PC-3 (cell line): ENCODE measurements at regions not wholly inside any gene's neighbourhood (a gene's known extent, or its start where the extent isn't known, plus 50 kb on each side); places are given as distances from the start of the nearest gene placed in this dataset.
A peak's percentile ranks its signal among the peaks of the same experiment; 100 is the strongest.

Source experiments
- ATAC-seq: fragments of 200-7000 bp; cut with Tn5 transposase; 2 replicates; pipeline ENCODE4 v1.9.1; 2020; ENCODE audit warnings: mild to moderate bottlenecking, moderate library complexity
- BruUV-seq: library from RNA; stranded (reverse); fragments of 400-500 nt; replicated peaks from 2 replicates; lab custom pipeline; 2021; lab: Mats Ljungman, UMichigan
- CTCF ChIA-PET: fragments of 300-600 bp; sonication (Branson Sonifier 250); formaldehyde crosslinking; loops from one replicate; lab custom pipeline; 2022; ENCODE audit warnings: antibody characterized with exemption; lab: Charles Lee
- POLR2A ChIA-PET: fragments of 300-600 bp; sonication (Branson Sonifier 250); formaldehyde crosslinking; loops from one replicate; lab custom pipeline; 2022; ENCODE audit warnings: antibody characterized with exemption; ENCODE audit not compliant: unreplicated experiment; lab: Charles Lee
- DNase-seq: peaks from one replicate; pipeline ENCODE4 v3.0.0-alpha.2; 2015
- H2AFZ ChIP-seq: fragments of 300-600 bp; sonication (generic); 2 replicates; pipeline ENCODE4 v1.6.0; 2016; ENCODE audit warnings: antibody characterized with exemption, low read length
- H3F3A ChIP-seq: fragments of 300-600 bp; sonication (generic); one replicate; pipeline ENCODE4 v1.6.0; 2017; ENCODE audit warnings: antibody characterized with exemption, low read length, control low read depth, mild to moderate bottlenecking; ENCODE audit not compliant: unreplicated experiment
- H3K27ac ChIP-seq: fragments of 300-600 bp; sonication (generic); 2 replicates; pipeline ENCODE4 v1.5.1; 2016; ENCODE audit warnings: mild to moderate bottlenecking, low read length
- H3K27me3 ChIP-seq: fragments of 300-600 bp; sonication (generic); 2 replicates; pipeline ENCODE4 v1.6.1; 2016; ENCODE audit warnings: low read length, mixed read lengths
- H3K36me3 ChIP-seq: fragments of 300-600 bp; sonication (generic); 2 replicates; pipeline ENCODE4 v1.6.1; 2016; ENCODE audit warnings: low read depth, mixed run types, low read length, mixed read lengths
- H3K4me1 ChIP-seq: fragments of 300-600 bp; sonication (generic); 2 replicates; pipeline ENCODE4 v1.5.1; 2016; ENCODE audit warnings: low read length; ENCODE audit not compliant: insufficient read depth
- H3K4me2 ChIP-seq: fragments of 300-600 bp; sonication (generic); 2 replicates; pipeline ENCODE4 v1.6.0; 2016; ENCODE audit warnings: low read length
- H3K4me3 ChIP-seq: fragments of 300-600 bp; sonication (generic); 2 replicates; pipeline ENCODE4 v1.5.1; 2016; ENCODE audit warnings: mild to moderate bottlenecking, low read length, mixed read lengths
- H3K79me2 ChIP-seq: fragments of 300-600 bp; sonication (generic); 2 replicates; pipeline ENCODE4 v1.6.1; 2017; ENCODE audit warnings: low read length, mixed read lengths
- H3K9ac ChIP-seq: fragments of 300-600 bp; sonication (generic); 2 replicates; pipeline ENCODE4 v1.6.0; 2016; ENCODE audit warnings: mild to moderate bottlenecking, low read length
- H3K9me2 ChIP-seq: fragments of 300-600 bp; sonication (generic); replicated peaks from 2 replicates; pipeline ENCODE4 v1.6.1; 2016; ENCODE audit warnings: mixed run types, low read length, mixed read lengths
- H3K9me3 ChIP-seq: fragments of 300-600 bp; sonication (generic); 2 replicates; pipeline ENCODE4 v1.6.1; 2016; ENCODE audit warnings: low read length, mixed read lengths
- H4K20me1 ChIP-seq: fragments of 300-600 bp; sonication (generic); 2 replicates; pipeline ENCODE4 v1.6.1; 2016; ENCODE audit warnings: low read length, mixed read lengths
- EZH2 ChIP-seq: fragments of 300-600 bp; sonication (generic); IDR thresholded peaks from one replicate; pipeline ENCODE4 v1.6.1; 2017; ENCODE audit warnings: antibody characterized with exemption, mild to moderate bottlenecking, low read length; ENCODE audit not compliant: unreplicated experiment
- EZH2phosphoT487 ChIP-seq: fragments of 300-600 bp; sonication (generic); IDR thresholded peaks from 2 replicates; pipeline ENCODE4 v1.6.1; 2018; ENCODE audit warnings: mild to moderate bottlenecking, antibody characterized with exemption, low read length, borderline replicate concordance
- intact Hi-C: fragments of 100-400 bp; cut with micrococcal nuclease; formaldehyde crosslinking; loops from 2 replicates; pipeline ENCODE4 v1.9.0; 2023
- TF ChIP-seq, protein P1 (sequence below): fragments of 300-600 bp; sonication (generic); conservative IDR thresholded peaks from 2 replicates; pipeline ENCODE4 v1.5.1; 2017; ENCODE audit warnings: antibody characterized with exemption, low read depth, mild to moderate bottlenecking, low read length

DNA sequence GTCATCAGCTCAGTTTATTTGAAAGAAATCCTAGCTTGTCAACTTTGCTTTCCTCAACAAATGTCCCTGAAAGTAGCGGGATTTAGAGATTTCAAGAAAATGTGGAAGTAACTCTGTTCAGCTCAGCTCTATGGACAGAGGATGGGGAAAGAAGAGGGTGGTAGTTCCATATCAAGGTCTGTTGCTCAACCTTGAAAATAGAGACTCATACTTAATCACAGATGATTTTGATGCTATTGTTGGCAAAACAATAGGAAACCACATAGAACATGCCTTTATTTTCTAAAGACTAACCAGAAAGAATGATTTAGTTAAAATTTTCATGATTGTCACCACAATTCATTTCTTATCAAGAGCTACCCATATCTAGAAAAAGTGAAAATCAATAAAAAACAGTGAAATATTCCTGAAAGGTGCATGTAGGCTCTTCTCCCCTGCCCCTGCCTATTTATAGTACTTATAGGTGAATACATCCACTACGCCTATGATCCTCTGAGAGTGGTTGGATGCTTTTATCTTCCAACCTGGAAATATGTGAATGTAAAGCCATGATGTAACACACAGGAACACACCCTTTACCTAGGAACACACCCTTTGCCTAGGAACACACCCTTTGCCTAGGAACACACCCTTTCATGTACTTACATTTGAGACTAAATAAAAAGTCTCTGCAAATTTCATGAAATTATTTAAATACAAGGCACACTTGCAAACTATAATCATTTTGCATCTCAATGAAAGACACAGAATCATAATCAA is 65.8 kb downstream of the ETAA1 start:
- H3K4me1 ChIP-seq: peaks cover 34% of the 10 kb centered on the region
- no peaks in the 10 kb centered on the region for H3F3A ChIP-seq
- no peaks in the 10 kb centered on the region for H3K79me2 ChIP-seq
- H4K20me1 ChIP-seq: no peaks in the 10 kb centered on the region
- ChIA-PET CTCF (interaction anchor here (0.6 kb wide), 1 partner anchor 95 kb away, joined by 6 read pairs; no protein-coding TSS in a partner anchor), POLR2A (no interaction called here)
- H3K9me3 ChIP-seq: no peaks in the 10 kb centered on the region
- BruUV-seq: TSS peak; percentile 97
- peak; percentile 54 for DNase-seq
- H3K36me3 ChIP-seq: no peaks in the 10 kb centered on the region
- no peaks in the 10 kb centered on the region for H3K27me3 ChIP-seq
- H3K4me2 ChIP-seq: peak overlapping the region; percentile 46
- no peak overlapping the region for H2AFZ ChIP-seq
- peak overlapping the region; percentile 94 for H3K27ac ChIP-seq
- ATAC-seq: peak; percentile 33; the same call in 1 of the 2 replicates
- H3K9me2 ChIP-seq: no peaks in the 10 kb centered on the region
- no peak overlapping the region for H3K4me3 ChIP-seq
- intact Hi-C loops: loop anchor here (5.0 kb wide), 3 partner anchors 66 to 416 kb away; partner anchors contain the start of gene ETAA1
- peak overlapping the region; percentile 84 for H3K9ac ChIP-seq
- no peak for TF ChIP-seq EZH2phosphoT487
- TF ChIP-seq, protein P1, sequence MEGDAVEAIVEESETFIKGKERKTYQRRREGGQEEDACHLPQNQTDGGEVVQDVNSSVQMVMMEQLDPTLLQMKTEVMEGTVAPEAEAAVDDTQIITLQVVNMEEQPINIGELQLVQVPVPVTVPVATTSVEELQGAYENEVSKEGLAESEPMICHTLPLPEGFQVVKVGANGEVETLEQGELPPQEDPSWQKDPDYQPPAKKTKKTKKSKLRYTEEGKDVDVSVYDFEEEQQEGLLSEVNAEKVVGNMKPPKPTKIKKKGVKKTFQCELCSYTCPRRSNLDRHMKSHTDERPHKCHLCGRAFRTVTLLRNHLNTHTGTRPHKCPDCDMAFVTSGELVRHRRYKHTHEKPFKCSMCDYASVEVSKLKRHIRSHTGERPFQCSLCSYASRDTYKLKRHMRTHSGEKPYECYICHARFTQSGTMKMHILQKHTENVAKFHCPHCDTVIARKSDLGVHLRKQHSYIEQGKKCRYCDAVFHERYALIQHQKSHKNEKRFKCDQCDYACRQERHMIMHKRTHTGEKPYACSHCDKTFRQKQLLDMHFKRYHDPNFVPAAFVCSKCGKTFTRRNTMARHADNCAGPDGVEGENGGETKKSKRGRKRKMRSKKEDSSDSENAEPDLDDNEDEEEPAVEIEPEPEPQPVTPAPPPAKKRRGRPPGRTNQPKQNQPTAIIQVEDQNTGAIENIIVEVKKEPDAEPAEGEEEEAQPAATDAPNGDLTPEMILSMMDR: no peak
- TF ChIP-seq EZH2: no peak

DNA sequence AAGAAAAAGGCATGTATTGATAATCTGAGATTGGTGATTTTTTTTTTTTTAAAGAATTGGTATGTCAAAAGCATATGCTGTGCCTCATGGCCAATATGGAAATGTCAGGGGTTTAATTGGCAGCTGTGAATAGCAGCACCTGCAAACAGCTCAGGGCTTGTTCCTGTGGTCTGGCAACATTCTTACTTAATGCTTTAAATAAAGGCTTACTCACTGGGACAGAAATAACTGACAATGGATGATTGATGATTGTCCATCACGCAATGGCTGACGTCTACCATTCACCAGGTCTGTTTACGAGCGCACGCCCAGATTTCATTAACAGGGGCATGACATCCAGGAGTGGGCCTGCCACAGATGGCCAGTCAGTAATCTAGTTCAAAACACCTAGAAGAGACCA is 66.7 kb downstream of the ETAA1 start:
- no peaks in the 10 kb centered on the region for H3F3A ChIP-seq
- H3K4me1 ChIP-seq: peaks cover 34% of the 10 kb centered on the region
- intact Hi-C loops: loop anchor here (5.0 kb wide), 3 partner anchors 67 to 417 kb away; partner anchors contain the start of gene ETAA1
- TF ChIP-seq, protein P1: no peak
- TF ChIP-seq EZH2 (no peak), EZH2phosphoT487 (no peak)
- H4K20me1 ChIP-seq: no peaks in the 10 kb centered on the region
- H3K36me3 ChIP-seq: no peaks in the 10 kb centered on the region
- no peaks in the 10 kb centered on the region for H3K9me3 ChIP-seq
- peak overlapping the region; percentile 84 for H3K9ac ChIP-seq
- ATAC-seq (peak; percentile 88), DNase-seq (peak; percentile 96)
- peak overlapping the region; percentile 94 for H3K27ac ChIP-seq
- no peak overlapping the region for H2AFZ ChIP-seq
- CTCF ChIA-PET: interaction anchor here (0.6 kb wide), 2 partner anchors 49 to 96 kb away, joined by 3 to 6 read pairs; no protein-coding TSS in a partner anchor
- H3K79me2 ChIP-seq: no peaks in the 10 kb centered on the region
- no peak overlapping the region for H3K4me3 ChIP-seq
- peak overlapping the region; percentile 46 for H3K4me2 ChIP-seq
- H3K27me3 ChIP-seq: no peaks in the 10 kb centered on the region
- POLR2A ChIA-PET: interaction anchor here (0.6 kb wide), 1 partner anchor 1730 kb away, joined by 6 read pairs; no protein-coding TSS in a partner anchor
- BruUV-seq: no TSS peak
- H3K9me2 ChIP-seq: no peaks in the 10 kb centered on the region

DNA sequence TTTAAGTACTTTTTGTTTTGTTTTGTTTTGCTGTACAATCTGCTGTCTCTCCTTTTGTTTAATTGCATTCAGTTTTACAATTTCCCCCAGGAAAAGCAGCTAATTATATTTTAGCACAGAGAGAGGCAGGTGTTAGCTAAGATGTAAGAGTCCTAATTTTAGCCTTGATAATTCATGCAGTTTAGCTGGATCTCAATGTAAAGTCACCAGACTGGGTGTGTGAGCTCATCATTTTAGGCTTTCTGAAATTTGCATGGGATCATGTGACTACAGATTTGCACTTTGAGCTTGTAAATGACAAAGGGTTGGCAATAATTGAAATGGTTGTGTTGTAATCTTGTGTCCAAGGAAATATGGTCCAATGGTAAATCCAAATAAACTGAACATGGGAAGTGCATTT is 68.5 kb downstream of the ETAA1 start:
- CTCF ChIA-PET: no interaction called here
- H4K20me1 ChIP-seq: no peaks in the 10 kb centered on the region
- no peaks in the 10 kb centered on the region for H3F3A ChIP-seq
- no peak overlapping the region for H3K4me2 ChIP-seq
- H3K27ac ChIP-seq: peak overlapping the region; percentile 94
- peaks cover 25% of the 10 kb centered on the region for H3K4me1 ChIP-seq
- H2AFZ ChIP-seq: no peak overlapping the region
- no peak overlapping the region for H3K4me3 ChIP-seq
- no peaks in the 10 kb centered on the region for H3K9me2 ChIP-seq
- TF ChIP-seq EZH2 (no peak), EZH2phosphoT487 (no peak)
- TF ChIP-seq, protein P1: no peak
- no peak for ATAC-seq
- peak overlapping the region; percentile 73; the same call in 1 of the 2 replicates for H3K9ac ChIP-seq
- H3K36me3 ChIP-seq: no peaks in the 10 kb centered on the region
- POLR2A ChIA-PET: interaction anchor here (0.5 kb wide), 1 partner anchor 1098 kb away, joined by 3 read pairs; no protein-coding TSS in a partner anchor
- H3K9me3 ChIP-seq: no peaks in the 10 kb centered on the region
- no TSS peak for BruUV-seq
- H3K79me2 ChIP-seq: no peaks in the 10 kb centered on the region
- H3K27me3 ChIP-seq: no peaks in the 10 kb centered on the region
- intact Hi-C loops: no loop called here
- DNase-seq: no peak
